Ishikawa (cell line): ENCODE measurements at regions not wholly inside any gene's neighbourhood (a gene's known extent, or its start where the extent isn't known, plus 50 kb on each side); places are given as distances from the start of the nearest gene placed in this dataset.

Experiments used
- CEBPB ChIP-seq: IDR thresholded peaks from 2 replicates; pipeline ENCODE4 v1.6.1; 2012
- CREB1 ChIP-seq: IDR thresholded peaks from 2 replicates; pipeline ENCODE4 v1.6.1; 2012; ENCODE audit warnings: low read depth
- EP300 ChIP-seq: IDR thresholded peaks from 2 replicates; pipeline ENCODE4 v1.6.1; 2012; ENCODE audit warnings: borderline replicate concordance
- RAD21 ChIP-seq: IDR thresholded peaks from 2 replicates; pipeline ENCODE4 v1.6.1; 2012; ENCODE audit warnings: low read depth
- TAF1 ChIP-seq: IDR thresholded peaks from 2 replicates; pipeline ENCODE4 v1.6.1; 2012; ENCODE audit warnings: low read depth, mild to moderate bottlenecking
- TEAD4 ChIP-seq: IDR thresholded peaks from 2 replicates; pipeline ENCODE4 v1.6.1; 2012
- ZBTB7A ChIP-seq: IDR thresholded peaks from 2 replicates; pipeline ENCODE4 v1.6.1; 2012; ENCODE audit warnings: low read depth

- TF ChIP-seq EP300 (no peak), RAD21 (no peak), TAF1 (no peak), TEAD4 (no peak), CREB1 (no peak), CEBPB (no peak), ZBTB7A (no peak)
Observed at GRCh38 chr2:46837112-46837454, 78.5 kb downstream of the MCFD2 start.
